ENCODE measurements at regions not wholly inside any gene's neighbourhood (a gene's known extent, or its start where the extent isn't known, plus 50 kb on each side); places are given as distances from the start of the nearest gene placed in this dataset.

GRCh38 chr3:38988955-38989354, 62.8 kb downstream of the SCN11A start:
- Histone ChIP-seq H3K27me3 (ENCODE audit: insufficient read depth, poor library complexity, severe bottlenecking) (peaks cover 6% of the 10 kb centered on the region), H3K27ac (replicated peaks) (no peak overlapping the region), H3K4me3 (replicated peaks; ENCODE audit: insufficient read depth, low read length) (no peak overlapping the region)
- no peak for DNase-seq (ENCODE audit: low read depth in 1 of 2, low spot score in 1 of 2)
- no peak for TF ChIP-seq POLR2AphosphoS5 (IDR thresholded peaks at IDR 0.05; ENCODE audit: low read depth)
- no peak for TF ChIP-seq GABPA (IDR thresholded peaks at IDR 0.05; ENCODE audit: low read depth)
- TF ChIP-seq, protein P1, sequence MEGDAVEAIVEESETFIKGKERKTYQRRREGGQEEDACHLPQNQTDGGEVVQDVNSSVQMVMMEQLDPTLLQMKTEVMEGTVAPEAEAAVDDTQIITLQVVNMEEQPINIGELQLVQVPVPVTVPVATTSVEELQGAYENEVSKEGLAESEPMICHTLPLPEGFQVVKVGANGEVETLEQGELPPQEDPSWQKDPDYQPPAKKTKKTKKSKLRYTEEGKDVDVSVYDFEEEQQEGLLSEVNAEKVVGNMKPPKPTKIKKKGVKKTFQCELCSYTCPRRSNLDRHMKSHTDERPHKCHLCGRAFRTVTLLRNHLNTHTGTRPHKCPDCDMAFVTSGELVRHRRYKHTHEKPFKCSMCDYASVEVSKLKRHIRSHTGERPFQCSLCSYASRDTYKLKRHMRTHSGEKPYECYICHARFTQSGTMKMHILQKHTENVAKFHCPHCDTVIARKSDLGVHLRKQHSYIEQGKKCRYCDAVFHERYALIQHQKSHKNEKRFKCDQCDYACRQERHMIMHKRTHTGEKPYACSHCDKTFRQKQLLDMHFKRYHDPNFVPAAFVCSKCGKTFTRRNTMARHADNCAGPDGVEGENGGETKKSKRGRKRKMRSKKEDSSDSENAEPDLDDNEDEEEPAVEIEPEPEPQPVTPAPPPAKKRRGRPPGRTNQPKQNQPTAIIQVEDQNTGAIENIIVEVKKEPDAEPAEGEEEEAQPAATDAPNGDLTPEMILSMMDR (IDR thresholded peaks at IDR 0.05; ENCODE audit: insufficient read depth, low read length), result no peak
- no peak for TF ChIP-seq SPI1 (IDR thresholded peaks at IDR 0.05; ENCODE audit: borderline replicate concordance, low read depth)

GRCh38 chr3:38987456-38987855, 64.3 kb downstream of the SCN11A start:
- Histone ChIP-seq H3K27ac (replicated peaks) (no peak overlapping the region), H3K27me3 (ENCODE audit: insufficient read depth, poor library complexity, severe bottlenecking) (peaks cover 8% of the 10 kb centered on the region), H3K4me3 (replicated peaks; ENCODE audit: insufficient read depth, low read length) (no peak overlapping the region)
- no peak for TF ChIP-seq SPI1 (IDR thresholded peaks at IDR 0.05; ENCODE audit: borderline replicate concordance, low read depth)
- TF ChIP-seq POLR2AphosphoS5 (IDR thresholded peaks at IDR 0.05; ENCODE audit: low read depth), result no peak
- TF ChIP-seq, protein P1 (IDR thresholded peaks at IDR 0.05; ENCODE audit: insufficient read depth, low read length), result no peak
- no peak for TF ChIP-seq GABPA (IDR thresholded peaks at IDR 0.05; ENCODE audit: low read depth)
- no peak for TF ChIP-seq REST (IDR thresholded peaks at IDR 0.05; ENCODE audit: insufficient replicate concordance, low read depth)
- no peak for DNase-seq (ENCODE audit: low read depth in 1 of 2, low spot score in 1 of 2)

DNA sequence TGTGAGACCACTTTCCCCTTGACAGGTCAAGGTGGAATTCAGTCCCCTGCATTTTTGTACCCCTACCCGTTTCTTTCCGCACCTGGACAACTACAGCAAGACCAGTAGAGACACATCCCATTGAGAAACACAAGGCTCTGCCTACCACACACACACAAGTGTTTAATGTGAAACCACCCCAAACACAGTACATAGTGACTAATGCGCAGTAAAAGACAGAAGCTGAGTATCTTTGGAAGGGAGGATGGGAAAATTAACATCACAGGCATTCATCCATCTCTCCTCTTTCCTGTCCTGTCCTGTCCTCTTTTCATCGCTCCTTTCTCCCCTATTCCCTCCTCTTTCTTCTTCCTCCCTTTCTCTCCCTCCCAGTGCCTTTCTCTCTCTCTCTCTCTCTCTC, 64.8 kb downstream of the SCN11A start:
- Histone ChIP-seq H3K27ac (replicated peaks) (no peak overlapping the region), H3K27me3 (ENCODE audit: insufficient read depth, poor library complexity, severe bottlenecking) (peaks cover 8% of the 10 kb centered on the region), H3K4me3 (replicated peaks; ENCODE audit: insufficient read depth, low read length) (no peak overlapping the region)
- DNase-seq (ENCODE audit: low read depth in 1 of 2, low spot score in 1 of 2), result no peak
- TF ChIP-seq POLR2AphosphoS5 (IDR thresholded peaks at IDR 0.05; ENCODE audit: low read depth), result no peak
- TF ChIP-seq, protein P1 (IDR thresholded peaks at IDR 0.05; ENCODE audit: insufficient read depth, low read length), result no peak
- TF ChIP-seq SPI1 (IDR thresholded peaks at IDR 0.05; ENCODE audit: borderline replicate concordance, low read depth), result no peak
- TF ChIP-seq GABPA (IDR thresholded peaks at IDR 0.05; ENCODE audit: low read depth), result no peak
- TF ChIP-seq REST (IDR thresholded peaks at IDR 0.05; ENCODE audit: insufficient replicate concordance, low read depth), result no peak

DNA sequence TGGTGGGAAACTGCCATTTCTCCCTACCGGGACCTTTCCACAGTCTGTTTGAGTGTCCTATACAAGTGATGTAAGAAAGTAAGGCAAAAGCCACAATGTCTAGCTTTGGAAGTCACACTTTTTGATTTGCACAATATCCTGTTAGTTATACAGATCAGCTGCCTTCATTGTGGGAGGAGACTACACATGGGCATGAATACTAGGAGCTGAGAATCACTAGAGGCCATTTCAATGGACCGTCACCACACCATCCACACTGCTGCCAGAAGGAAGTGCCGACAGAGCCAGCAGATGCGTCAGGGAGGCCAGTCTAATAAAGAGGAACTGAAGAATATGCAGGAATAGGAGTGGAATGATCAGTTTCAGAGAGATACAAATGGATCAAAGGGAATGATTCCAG, 65.8 kb downstream of the SCN11A start:
- no peak for DNase-seq (ENCODE audit: low read depth in 1 of 2, low spot score in 1 of 2)
- TF ChIP-seq SPI1 (IDR thresholded peaks at IDR 0.05; ENCODE audit: borderline replicate concordance, low read depth), result peak; percentile 55
- TF ChIP-seq, protein P1 (IDR thresholded peaks at IDR 0.05; ENCODE audit: insufficient read depth, low read length), result no peak
- no peak overlapping the region for H3K27ac ChIP-seq (replicated peaks)
- peaks cover 8% of the 10 kb centered on the region for H3K27me3 ChIP-seq (ENCODE audit: insufficient read depth, poor library complexity, severe bottlenecking)
- no peak overlapping the region for H3K4me3 ChIP-seq (replicated peaks; ENCODE audit: insufficient read depth, low read length)
